ENCODE measurements at regions not wholly inside any gene's neighbourhood (a gene's known extent, or its start where the extent isn't known, plus 50 kb on each side); places are given as distances from the start of the nearest gene placed in this dataset.
"Not testable (repeated sequence)": the region's sequence is repeated elsewhere in the genome, so short reads cannot be mapped to it uniquely, and the experiment has no call there.

DNA sequence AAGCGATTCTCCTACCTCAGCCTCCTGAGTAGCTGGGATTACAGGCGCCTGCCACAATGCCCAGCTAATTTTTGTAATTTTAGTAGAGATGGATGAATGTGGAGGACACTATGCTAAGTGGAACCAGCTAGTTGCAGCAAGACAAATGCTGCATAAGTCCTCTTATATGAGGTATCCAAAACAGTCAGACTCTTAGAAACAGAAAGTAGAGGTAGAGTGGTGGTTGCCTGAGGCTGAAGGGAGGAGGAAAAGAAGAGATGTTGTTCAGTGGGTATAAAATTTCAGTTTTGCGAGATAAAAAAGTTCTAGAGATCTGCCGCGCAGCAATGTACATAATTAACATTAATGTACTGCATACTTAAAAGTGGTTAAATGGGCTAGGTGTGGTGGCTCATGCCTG is 145.3 kb upstream of the SPRED2 start:
- DNase-seq (ENCODE audit: low read depth in 3 of 3) = no peak

DNA sequence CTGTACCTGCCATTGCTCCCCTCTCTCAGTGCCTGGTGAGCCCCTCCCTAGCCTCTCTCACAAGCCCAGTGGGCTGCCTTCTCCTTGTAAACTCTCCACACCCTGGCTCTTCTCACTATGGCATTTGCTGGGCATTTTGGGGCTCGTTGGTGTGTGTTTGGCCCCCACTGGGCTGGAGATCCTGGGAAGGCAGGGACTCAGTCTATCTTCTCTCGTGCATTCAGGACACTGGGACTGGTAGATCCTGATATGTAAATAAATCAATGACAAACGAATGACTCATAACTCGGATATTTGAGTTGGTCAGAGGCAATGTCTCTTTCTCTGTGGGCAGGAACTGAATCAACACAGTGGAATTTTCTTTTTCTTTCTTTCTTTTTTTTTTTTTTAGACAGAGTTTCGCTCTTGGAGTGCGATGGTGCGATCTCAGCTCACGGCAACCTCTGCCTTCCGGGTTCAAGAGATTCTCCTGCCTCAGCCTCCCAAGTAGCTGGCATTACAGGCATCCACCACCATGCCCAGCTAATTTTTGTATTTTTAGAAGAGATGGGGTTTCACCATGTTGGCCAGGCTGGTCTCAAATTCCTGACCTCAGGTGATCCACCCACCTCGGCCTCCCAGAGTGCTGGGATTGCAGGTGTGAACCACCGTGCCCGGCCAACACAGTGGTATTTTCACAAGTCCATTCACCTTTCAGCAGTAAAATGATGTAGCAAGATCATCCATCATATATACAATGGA is 144.6 kb upstream of the SPRED2 start:
- DNase-seq (ENCODE audit: low read depth in 3 of 3) = no peak

DNA sequence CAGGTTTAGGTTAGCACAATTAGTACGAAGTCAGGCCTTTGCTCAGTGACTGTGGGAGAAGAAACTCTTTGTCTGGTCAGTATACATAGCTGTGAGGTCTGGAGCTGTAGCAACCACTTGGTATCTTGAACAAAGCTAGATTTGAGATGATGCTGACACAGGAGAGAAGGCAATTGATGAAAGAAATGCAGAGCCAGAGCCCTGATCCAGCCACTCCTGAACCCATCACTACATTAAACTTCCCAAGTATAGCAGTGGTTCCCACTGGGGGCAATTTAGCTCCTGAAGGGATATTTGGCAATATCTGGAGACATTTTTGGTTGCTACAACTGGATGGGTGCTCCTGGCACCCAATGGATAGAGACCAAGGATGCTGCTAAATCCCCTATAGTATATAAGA is 143.9 kb upstream of the SPRED2 start:
- DNase-seq (ENCODE audit: low read depth in 3 of 3) = no peak

DNA sequence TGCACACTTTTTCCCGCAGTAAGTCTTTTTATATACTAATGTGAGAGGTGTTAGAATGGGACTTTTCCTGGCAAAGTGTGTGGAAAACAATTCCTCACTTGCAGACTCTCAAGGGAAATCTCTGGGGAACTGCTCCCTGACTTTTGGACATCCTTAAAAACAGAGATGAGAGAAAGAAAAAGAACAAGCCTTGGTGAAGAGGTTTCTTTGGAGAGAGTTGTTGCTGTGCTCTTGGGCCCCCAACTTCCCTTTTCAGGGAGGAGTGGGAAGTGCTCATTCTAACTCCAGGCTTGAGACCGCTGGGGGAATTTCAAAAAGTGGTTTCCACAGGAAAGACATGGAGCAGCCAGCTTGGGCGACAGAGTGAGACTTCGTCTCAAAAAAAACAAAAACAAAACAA is 142.6 kb upstream of the SPRED2 start:
- DNase-seq (ENCODE audit: low read depth in 3 of 3) = no peak

DNA sequence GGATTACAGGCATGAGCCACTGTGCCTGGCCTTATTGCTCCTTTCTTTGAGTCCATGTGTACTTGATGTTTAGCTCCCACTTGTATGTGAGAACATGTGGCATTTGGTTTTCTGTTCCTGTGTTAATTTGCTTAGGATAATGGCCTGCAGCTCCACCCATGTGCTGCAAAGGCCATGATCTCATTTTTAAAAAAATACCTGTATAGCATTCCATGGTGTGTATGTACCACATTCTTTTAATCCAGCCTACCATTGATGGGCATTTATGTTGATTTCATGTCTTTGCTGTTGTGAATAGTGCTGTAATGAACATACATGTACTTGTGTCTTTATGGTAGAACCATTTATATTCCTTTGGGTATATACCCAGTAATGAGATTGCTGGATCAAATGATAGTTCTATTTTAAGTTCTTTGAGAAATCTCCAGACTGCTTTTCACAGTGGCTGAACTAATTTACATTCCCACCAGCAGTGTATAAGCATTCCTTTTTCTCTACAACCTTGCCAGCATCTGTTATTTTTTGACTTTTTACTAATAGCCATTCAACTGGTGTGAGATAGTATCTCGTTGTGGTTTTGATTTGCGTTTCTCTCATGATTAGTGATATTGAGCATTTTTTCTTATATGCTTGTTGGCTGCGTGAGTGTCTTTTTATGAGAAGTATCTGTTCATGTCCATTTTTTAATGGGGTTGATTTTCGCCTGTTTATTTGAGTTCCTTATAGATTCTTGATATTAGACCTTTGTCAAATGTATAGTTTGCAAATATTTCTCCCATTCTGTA is 136.4 kb upstream of the SPRED2 start:
- not testable (repeated sequence) for DNase-seq (ENCODE audit: low read depth in 3 of 3)

DNA sequence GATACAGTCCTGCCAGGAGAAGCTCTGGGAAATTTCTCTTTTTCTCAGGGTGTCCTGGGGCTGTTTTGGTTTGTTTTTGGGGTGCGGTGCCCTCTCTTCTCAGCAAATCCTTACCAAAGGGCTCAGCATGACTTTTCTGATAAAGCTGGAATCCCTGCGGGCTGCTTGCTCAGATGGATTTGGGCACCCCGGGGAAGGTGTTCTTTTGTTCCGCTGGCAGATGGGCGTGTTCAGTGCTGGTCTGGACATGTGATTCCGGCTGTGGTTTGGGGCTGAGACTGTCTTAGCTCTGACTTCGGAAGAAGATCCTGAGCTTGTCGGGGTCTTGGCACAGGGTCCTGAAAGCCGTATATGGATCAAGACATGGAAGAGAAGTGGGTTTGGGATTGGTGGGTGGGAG is 134.2 kb upstream of the SPRED2 start:
- no peak for DNase-seq (ENCODE audit: low read depth in 3 of 3)

- DNase-seq (ENCODE audit: low read depth in 3 of 3) = no peak
Measured at GRCh38 chr2:65565681-65566080, 133.3 kb upstream of the SPRED2 start.

DNA sequence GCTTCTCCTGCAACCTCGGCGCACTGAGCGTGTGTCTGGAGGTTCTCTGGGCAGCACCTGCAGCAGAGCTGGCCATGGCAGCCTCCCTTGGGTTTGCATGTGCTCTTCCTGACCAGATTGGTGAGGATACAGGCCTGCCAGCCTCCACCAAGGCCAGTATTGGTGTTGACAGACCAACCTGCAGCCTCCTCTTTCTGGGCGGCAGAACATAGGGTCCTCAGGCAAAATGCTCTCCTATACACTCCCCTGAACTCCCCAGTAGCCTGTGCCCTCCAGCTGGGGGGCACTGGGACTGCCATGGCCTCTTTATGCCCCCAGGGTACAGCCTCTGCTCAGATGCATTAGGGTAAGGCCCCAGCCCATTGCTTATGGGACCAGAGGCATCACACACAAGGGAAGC is 131.9 kb upstream of the SPRED2 start:
- DNase-seq (ENCODE audit: low read depth in 3 of 3) = no peak

DNA sequence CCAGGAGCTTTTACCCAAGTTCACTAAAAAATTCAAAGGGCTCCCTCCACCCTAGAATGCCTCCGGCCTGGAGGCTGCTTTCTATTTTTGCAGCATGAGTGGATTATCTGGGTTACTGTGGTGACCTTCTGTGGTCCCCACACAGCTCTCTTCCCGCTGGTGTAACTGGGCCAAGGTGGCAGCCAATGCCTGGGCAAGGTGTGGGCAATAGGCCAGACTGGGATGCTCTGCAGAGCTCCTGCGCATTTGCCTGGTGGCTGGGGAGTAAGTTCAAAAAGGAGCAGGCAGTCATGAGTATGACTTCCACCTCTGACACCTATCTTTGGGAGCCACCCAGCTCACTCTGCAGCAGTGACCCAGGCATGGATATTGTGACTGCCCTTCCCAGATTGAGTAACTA is 130.5 kb upstream of the SPRED2 start:
- DNase-seq (ENCODE audit: low read depth in 3 of 3) = no peak

- no peak for DNase-seq (ENCODE audit: low read depth in 3 of 3)
Measured at GRCh38 chr2:65558743-65559142, 126.3 kb upstream of the SPRED2 start.

GRCh38 chr2:65557616-65558573 is 125.5 kb upstream of the SPRED2 start:
- DNase-seq (ENCODE audit: low read depth in 3 of 3) = no peak

DNA sequence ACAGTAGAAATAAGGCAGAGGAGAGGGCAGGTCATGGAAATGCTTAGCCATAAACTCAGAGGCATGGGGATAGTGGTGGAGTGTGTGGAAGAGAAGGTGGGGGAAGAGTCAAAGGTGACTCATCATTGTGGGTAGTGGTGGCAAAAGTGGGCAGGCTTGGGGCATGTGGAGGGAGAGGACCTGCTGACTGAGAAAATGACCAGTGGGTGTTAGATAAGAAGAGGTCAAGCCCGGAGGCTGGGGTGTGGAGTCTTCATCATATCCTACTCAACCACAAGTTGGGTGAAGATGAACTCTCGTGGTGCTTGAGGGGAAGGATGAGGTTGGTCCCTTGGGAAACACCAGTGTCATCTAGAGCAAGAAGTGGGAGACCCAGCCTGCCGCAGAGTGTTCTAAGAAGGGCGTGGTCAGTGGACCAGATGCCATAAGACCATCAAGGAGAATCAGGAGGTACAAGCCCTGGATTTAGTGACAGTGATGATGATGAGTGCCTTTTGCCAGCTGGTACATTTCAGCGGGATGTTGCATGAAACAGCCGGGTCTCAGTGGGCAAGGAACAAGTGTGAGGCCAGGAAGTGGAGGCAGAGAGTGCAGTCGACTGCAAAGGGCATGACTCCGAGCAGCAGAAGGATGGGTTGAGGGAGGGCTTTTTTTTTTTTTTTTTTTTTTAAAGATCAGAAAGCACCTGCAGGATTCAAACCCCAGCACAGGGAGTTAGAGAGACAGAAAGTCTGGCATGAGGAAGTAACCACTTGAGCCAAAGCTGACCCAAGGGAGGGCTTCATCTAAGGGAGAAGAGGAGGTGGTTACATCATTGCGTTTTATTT is 122.6 kb upstream of the SPRED2 start:
- peak in 1 of 3 donors; percentile 11 for DNase-seq (ENCODE audit: low read depth in 3 of 3)

DNA sequence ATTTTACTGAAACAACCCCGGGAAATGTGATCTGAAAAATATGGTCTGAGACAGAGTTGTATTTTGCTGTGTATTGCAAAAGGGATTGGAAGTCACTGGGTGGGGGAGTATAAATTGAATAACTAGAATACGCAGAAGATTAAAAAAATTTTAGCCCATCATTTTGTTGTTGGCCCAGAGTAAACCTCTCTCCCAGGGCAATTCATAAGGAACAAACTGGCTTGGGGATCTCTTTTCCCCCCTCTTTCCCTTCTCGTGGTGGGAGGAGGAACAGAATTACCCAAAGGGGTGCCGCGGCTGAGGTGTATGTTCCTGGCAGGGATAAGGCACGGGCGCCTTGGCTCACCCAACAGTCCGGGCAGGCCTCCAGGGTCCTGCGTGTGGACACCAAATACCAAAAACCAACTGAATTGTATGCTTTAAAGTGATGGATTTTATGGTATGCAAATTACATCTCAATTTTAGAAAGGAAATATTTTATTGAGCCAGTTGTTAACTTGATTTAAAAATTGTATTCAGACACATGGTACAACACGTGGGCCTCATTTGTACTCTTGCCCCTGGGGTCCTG is 121.2 kb upstream of the SPRED2 start:
- DNase-seq (ENCODE audit: low read depth in 3 of 3) = no peak

GRCh38 chr2:65551528-65551927 is 119.1 kb upstream of the SPRED2 start:
- DNase-seq (ENCODE audit: low read depth in 3 of 3) = no peak

DNA sequence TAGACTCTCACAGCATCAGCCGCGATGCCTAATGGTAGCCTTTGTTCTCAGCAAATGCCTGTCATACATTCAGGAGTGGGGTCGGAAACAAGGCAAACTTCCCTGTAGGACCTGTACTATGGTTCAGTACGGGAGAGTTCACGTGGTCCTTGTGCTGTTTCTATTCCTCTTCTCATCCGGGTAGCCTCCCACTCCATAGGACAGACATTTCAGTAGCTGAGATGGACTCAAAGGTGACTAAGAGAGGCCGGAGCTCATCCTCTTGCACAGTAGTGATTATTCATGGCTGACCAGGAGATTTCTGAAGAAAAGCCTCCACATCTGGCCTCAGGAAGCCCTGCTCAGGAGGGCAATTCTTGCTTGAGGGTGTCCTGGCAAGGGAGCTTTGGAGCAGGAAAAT is 117.8 kb upstream of the SPRED2 start:
- no peak for DNase-seq (ENCODE audit: low read depth in 3 of 3)

DNA sequence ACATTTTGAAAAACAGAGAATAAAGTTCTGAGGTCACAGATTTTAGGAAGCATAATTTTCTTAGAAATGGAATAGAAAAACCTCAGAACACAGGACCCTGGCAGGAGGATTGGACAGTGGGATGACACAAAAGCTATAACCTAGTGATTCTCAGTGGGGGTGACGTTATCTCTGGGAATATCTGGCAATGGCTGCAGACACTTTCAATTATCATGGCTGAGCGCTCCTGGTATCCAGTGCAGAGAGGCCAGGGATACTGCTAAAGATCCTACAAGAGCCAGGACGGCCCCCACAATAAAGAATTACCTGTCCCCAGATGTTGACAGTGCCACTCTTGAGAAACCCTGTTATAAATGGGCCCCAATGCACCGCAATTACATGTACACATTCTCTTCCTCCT is 117.2 kb upstream of the SPRED2 start:
- DNase-seq (ENCODE audit: low read depth in 3 of 3) = no peak

GRCh38 chr2:65549257-65549627 is 116.8 kb upstream of the SPRED2 start:
- peak in 1 of 3 donors; percentile 22 for DNase-seq (ENCODE audit: low read depth in 3 of 3)

GRCh38 chr2:65548576-65549256 is 116.3 kb upstream of the SPRED2 start:
- no peak for DNase-seq (ENCODE audit: low read depth in 3 of 3)

DNA sequence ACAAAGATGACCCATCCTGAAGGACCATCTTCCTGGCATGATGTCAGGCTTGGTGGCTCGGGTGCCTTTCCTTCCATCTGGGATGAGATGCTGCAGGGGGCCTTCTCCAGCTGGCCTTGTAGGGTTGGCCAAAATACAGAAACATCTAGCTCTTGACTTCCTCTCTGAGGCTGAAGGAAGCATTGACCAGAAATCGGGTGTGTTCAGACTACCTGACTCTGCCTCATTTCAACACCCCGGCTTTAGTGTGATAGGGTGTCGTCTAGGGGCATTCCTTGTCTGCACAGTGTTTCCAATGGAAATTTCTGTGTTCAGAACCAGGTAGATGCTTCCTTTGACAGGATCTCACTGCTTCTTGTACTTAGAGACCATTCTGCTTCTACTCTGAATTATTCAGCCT is 115.7 kb upstream of the SPRED2 start:
- DNase-seq (ENCODE audit: low read depth in 3 of 3) = no peak
